Esophagus squamous epithelium (tissue), 5 donors: ENCODE measurements at regions not wholly inside any gene's neighbourhood (a gene's known extent, or its start where the extent isn't known, plus 50 kb on each side); places are given as distances from the start of the nearest gene placed in this dataset.

Experiments used
- DNase-seq: peaks from one replicate; lab custom pipeline; 2025; lab: John Stamatoyannopoulos, UW
- H3K27ac ChIP-seq, 4 donors: fragments of 200-600 bp; sonication (generic); one replicate each; pipeline ENCODE4 v1.5.1; 2016 to 2019; ENCODE audit warnings: mild to moderate bottlenecking in 1 of 4
- H3K27me3 ChIP-seq, 4 donors: fragments of 200-600 bp; sonication (generic); 1 replicate in 3 of 4; 2 replicates in 1 of 4; pipeline versions ENCODE4 v1.5.1 to v1.6.0; 2017 to 2021; ENCODE audit warnings: antibody characterized with exemption in 1 of 4
- H3K36me3 ChIP-seq, 3 donors: fragments of 200-600 bp; sonication (generic); one replicate each; pipeline ENCODE4 v1.5.1; 2016 to 2019
- H3K4me1 ChIP-seq, 3 donors: fragments of 200-600 bp; sonication (generic); one replicate each; pipeline ENCODE4 v1.5.1; 2017 to 2019
- H3K4me3 ChIP-seq, 4 donors: fragments of 200-600 bp; sonication (generic); 1 replicate in 3 of 4; 2 replicates in 1 of 4; pipeline ENCODE4 v1.5.1; 2016 to 2019; ENCODE audit warnings: mild to moderate bottlenecking in 2 of 4, moderate library complexity in 1 of 4
- H3K9me3 ChIP-seq, 3 donors: fragments of 200-600 bp; sonication (generic); one replicate each; pipeline ENCODE4 v1.5.1; 2016 to 2019
- CTCF ChIP-seq, 6 experiments: fragments of 450-650 bp in 4 of 6; fragments of 200-600 bp in 2 of 6; sonication (generic) in 2 of 6; IDR thresholded peaks; one replicate each; pipeline ENCODE4 v1.5.1; 2016 to 2019; ENCODE audit warnings: antibody characterized with exemption in 6 of 6, mild to moderate bottlenecking in 4 of 6, moderate library complexity in 4 of 6
- POLR2A ChIP-seq, 4 donors: fragments of 450-650 bp; IDR thresholded peaks; one replicate each; pipeline ENCODE4 v1.6.1; 2017; ENCODE audit warnings: antibody characterized with exemption in 4 of 4, mild to moderate bottlenecking in 4 of 4, moderate library complexity in 3 of 4
- WGBS, 2 donors: methylation state at CpG; one replicate each; pipeline ENCODE4 v1.1.5; 2018; 5-methylcytosine and 5-hydroxymethylcytosine counted together
- intact Hi-C: fragments of 100-400 bp; cut with DNase I; formaldehyde crosslinking; loops from one replicate; pipeline ENCODE4 v1.15.0; 2022
- donor health status: DM: yes; HTN: yes; CAD: no.

DNA sequence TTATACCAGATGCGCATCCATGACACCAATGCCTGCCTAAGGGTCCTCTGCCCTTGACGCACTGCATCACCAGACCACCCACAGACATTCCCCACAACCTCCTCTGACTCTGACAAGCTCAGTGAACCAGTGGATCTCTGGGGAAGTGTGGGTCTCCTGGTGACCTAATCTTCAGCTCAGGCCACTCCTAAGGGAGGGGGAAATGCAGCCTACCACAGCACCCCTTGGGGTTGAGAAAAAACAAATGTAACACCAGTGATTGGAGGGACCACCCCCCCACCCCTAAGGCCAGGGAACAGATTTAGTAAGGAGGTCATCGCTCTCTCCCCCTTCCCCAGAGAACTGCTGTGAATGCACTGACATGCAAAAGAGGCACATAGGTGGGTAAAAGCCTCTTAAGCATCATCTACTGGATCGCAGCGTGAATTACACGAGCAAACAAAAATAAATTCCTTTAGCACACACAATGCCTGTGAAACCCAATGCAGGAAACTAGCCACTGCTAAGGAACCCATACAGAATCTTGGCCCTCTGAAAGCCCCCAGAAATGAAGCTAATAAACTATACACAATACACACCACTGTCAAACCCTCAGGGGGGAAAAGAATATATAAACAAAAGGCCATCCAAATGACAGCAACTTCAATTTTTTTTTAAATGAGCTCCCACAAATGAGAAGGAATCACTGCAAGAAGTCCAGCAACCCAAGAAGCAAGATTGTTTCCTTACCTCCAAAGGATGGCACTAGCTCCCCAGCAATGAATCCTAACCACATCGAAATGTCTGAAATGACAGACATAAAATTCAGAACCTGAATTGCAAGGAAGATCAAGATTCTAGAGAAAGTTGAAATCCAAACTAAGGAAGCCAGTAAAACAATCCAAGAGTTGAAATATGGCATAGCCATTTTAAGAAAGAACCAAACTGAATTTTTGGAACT lies 513.7 kb upstream of the PTGER4 start:
- no peak for DNase-seq
- peaks cover 0 to 3% (median 0%) of the 10 kb centered on the region in 3 donors for H3K9me3 ChIP-seq
- no peak overlapping the region for H3K27ac ChIP-seq
- intact Hi-C loops: no loop called here
- no peak overlapping the region for H3K4me3 ChIP-seq
- TF ChIP-seq CTCF (IDR thresholded peaks at IDR 0.05) (no peak), POLR2A (IDR thresholded peaks at IDR 0.05) (no peak)
- H3K27me3 ChIP-seq: no peaks in the 10 kb centered on the region
- WGBS, 2 donors: 74 to 80% methylated on average over 6 to 7 of the region's 7 CpGs
- H3K4me1 ChIP-seq: no peaks in the 10 kb centered on the region
- no peaks in the 10 kb centered on the region for H3K36me3 ChIP-seq

DNA sequence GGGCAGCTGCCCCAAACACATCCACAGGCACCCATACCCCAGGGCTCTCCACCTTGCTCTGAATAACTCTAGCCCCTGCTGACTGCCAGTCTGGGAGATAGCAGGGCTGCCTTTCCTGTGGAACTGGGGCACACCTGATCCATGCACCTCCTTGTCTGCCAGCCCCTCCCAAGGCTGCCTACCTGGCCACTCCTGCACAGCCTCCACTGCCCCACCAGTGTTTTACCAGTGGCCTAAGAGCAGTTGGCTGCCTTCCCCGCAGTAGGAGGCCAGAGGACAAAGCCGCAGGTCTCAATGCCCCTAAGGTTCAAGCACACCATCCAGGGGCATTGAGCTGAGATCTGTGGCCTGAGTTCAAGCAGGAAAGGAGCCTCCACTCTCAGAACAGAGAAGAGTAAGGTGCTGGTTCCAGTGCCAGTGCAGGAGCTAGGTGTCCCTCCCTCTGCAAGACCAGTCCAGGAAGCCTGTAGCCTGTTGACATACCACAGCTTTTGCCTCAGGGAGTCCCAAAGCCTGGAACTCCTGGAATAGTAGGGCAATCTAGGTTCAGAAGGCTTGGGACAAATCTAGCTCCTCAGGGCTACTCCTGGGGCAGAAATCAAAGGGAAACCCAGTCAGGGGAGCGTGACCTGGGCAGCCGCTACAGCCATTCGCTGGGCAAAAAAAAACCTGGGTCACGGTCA lies 514.5 kb upstream of the PTGER4 start:
- Histone ChIP-seq H3K4me3 (no peak overlapping the region), H3K27me3 (no peaks in the 10 kb centered on the region), H3K36me3 (no peaks in the 10 kb centered on the region), H3K27ac (no peak overlapping the region), H3K4me1 (no peaks in the 10 kb centered on the region), H3K9me3 (peaks cover 0 to 1% (median 0%) of the 10 kb centered on the region in 3 donors)
- no peak for DNase-seq
- no peak for TF ChIP-seq POLR2A (IDR thresholded peaks at IDR 0.05)
- no peak for TF ChIP-seq CTCF (IDR thresholded peaks at IDR 0.05)
- 96 to 100% methylated on average over 1 to 4 of the region's 6 CpGs for WGBS, 2 donors
- intact Hi-C loops: no loop called here

DNA sequence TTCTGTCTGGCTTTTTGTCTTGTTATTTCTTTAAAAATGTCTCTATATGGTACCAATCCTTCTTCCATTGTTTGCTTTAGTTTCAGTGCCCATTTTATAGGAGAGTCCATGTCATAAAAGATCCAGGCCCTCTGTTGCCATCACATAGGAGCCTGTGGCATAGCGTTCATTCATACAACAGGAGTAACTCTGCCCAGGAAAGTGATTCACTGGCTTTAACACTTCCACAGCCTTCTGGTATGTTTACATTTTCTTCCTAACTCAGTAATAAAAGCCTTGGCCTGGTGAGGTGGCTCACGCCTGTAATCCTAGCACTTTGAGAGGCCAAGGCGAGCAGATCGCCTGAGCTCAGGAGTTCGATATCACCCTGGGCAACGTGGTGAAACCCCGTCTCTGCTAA lies 519.3 kb upstream of the PTGER4 start:
- H3K27me3 ChIP-seq: no peaks in the 10 kb centered on the region
- H3K36me3 ChIP-seq: no peaks in the 10 kb centered on the region
- intact Hi-C loops: no loop called here
- H3K4me1 ChIP-seq: no peaks in the 10 kb centered on the region
- no peaks in the 10 kb centered on the region for H3K9me3 ChIP-seq
- no peak overlapping the region for H3K27ac ChIP-seq
- no peak for TF ChIP-seq POLR2A (IDR thresholded peaks at IDR 0.05)
- no peak for TF ChIP-seq CTCF (IDR thresholded peaks at IDR 0.05)
- 83 to 93% methylated on average over 6 of the region's 7 CpGs for WGBS, 2 donors
- no peak overlapping the region for H3K4me3 ChIP-seq
- DNase-seq: no peak

DNA sequence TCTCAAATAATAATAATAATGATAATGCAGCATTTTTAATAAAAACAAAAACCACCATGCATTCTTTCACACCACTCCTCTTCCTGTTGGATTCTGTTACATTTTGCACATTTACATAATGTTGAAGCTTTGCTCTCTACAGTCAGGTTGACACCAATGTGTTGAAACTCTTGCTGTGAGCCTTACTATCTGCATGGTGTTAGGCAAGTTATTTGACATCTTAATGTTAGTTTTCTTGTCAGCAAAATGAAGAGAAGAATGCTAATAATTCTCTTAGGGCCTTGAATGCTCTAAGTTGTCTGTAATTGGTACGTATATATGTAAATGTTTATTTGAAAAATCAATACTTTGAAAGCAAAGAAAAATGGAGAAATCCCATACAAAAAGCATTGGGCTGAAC lies 525.5 kb upstream of the PTGER4 start:
- TF ChIP-seq POLR2A (IDR thresholded peaks at IDR 0.05): no peak
- TF ChIP-seq CTCF (IDR thresholded peaks at IDR 0.05): no peak
- WGBS, 2 donors: 80 to 86% methylated on average over 1 of the region's 1 CpG
- intact Hi-C loops: no loop called here
- H3K27me3 ChIP-seq: no peaks in the 10 kb centered on the region
- no peak overlapping the region for H3K4me3 ChIP-seq
- no peaks in the 10 kb centered on the region for H3K4me1 ChIP-seq
- no peak for DNase-seq
- H3K36me3 ChIP-seq: no peaks in the 10 kb centered on the region
- no peak overlapping the region for H3K27ac ChIP-seq
- no peaks in the 10 kb centered on the region for H3K9me3 ChIP-seq

GRCh38 chr5:40150896-40151295 lies 528.8 kb upstream of the PTGER4 start:
- 29 to 67% methylated on average over 1 of the region's 1 CpG for WGBS, 2 donors

More at GRCh38 chr5:40150896-40151295, 528.8 kb upstream of the PTGER4 start:
- intact Hi-C loops: no loop called here
- H3K36me3 ChIP-seq: no peaks in the 10 kb centered on the region
- TF ChIP-seq POLR2A (IDR thresholded peaks at IDR 0.05) (no peak), CTCF (IDR thresholded peaks at IDR 0.05) (no peak)
- no peak overlapping the region for H3K4me3 ChIP-seq
- no peaks in the 10 kb centered on the region for H3K4me1 ChIP-seq
- no peak overlapping the region for H3K27ac ChIP-seq
- H3K9me3 ChIP-seq: no peaks in the 10 kb centered on the region
- H3K27me3 ChIP-seq: no peaks in the 10 kb centered on the region
- no peak for DNase-seq
